Left ventricle myocardium inferior (tissue), 1 donor: ENCODE measurements at regions not wholly inside any gene's neighbourhood (a gene's known extent, or its start where the extent isn't known, plus 50 kb on each side); places are given as distances from the start of the nearest gene placed in this dataset.

Source experiments
- DNase-seq: peaks from one replicate; pipeline ENCODE4 v3.0.0-alpha.2; 2020
- H3K27ac ChIP-seq: fragments of 200-600 bp; replicated peaks from 2 replicates; pipeline ENCODE4 v1.8.0; 2021
- H3K27me3 ChIP-seq: fragments of 200-600 bp; 2 replicates; pipeline ENCODE4 v1.8.0; 2021; ENCODE audit warnings: low read depth
- H3K36me3 ChIP-seq: fragments of 200-600 bp; 2 replicates; pipeline ENCODE4 v1.8.0; 2021
- H3K4me1 ChIP-seq: fragments of 200-600 bp; 2 replicates; pipeline ENCODE4 v1.8.0; 2021
- H3K4me3 ChIP-seq: fragments of 200-600 bp; 2 replicates; pipeline ENCODE4 v1.8.0; 2021; ENCODE audit warnings: mild to moderate bottlenecking, moderate library complexity
- H3K9me3 ChIP-seq: fragments of 200-600 bp; replicated peaks from 2 replicates; pipeline ENCODE4 v1.8.0; 2021
- intact Hi-C: fragments of 100-400 bp; cut with micrococcal nuclease; formaldehyde crosslinking; loops from one replicate; pipeline ENCODE4 v1.11.0; 2022
- TF ChIP-seq, protein P1 (sequence below): fragments of 200-600 bp; IDR thresholded peaks from 2 replicates; pipeline ENCODE4 v1.8.0; 2021; ENCODE audit warnings: antibody characterized with exemption, mild to moderate bottlenecking, borderline replicate concordance
- donor health status: DM: no; HTN: yes; CAD: no; lungs with severe emphysema.

DNA sequence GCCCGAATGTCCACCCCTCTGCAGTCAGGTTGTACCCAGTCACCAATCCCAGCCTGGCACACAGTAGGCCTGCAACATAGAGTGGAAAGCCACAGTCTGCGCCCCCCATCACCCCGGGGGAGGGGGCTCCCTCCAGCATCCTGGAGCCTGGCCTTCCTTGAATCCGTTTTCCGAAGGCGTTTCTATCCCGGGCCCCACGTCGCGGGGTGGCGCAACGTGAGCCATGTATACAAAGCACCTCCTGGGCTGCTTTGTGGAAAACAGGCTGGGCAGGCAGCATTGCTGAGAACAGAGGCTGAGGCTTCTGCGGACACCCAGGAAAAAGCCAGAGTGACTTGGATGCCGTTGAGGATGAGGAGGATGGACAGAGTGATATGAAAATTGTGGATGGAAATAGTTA lies 103.3 kb upstream of the USP29 start:
- no peaks in the 10 kb centered on the region for H3K36me3 ChIP-seq
- intact Hi-C loops = no loop called here
- DNase-seq = no peak
- H3K27ac ChIP-seq = no peak overlapping the region
- no peak overlapping the region for H3K4me3 ChIP-seq
- TF ChIP-seq, protein P1, sequence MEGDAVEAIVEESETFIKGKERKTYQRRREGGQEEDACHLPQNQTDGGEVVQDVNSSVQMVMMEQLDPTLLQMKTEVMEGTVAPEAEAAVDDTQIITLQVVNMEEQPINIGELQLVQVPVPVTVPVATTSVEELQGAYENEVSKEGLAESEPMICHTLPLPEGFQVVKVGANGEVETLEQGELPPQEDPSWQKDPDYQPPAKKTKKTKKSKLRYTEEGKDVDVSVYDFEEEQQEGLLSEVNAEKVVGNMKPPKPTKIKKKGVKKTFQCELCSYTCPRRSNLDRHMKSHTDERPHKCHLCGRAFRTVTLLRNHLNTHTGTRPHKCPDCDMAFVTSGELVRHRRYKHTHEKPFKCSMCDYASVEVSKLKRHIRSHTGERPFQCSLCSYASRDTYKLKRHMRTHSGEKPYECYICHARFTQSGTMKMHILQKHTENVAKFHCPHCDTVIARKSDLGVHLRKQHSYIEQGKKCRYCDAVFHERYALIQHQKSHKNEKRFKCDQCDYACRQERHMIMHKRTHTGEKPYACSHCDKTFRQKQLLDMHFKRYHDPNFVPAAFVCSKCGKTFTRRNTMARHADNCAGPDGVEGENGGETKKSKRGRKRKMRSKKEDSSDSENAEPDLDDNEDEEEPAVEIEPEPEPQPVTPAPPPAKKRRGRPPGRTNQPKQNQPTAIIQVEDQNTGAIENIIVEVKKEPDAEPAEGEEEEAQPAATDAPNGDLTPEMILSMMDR = no peak
- no peaks in the 10 kb centered on the region for H3K9me3 ChIP-seq
- peaks cover 27% of the 10 kb centered on the region for H3K27me3 ChIP-seq
- no peaks in the 10 kb centered on the region for H3K4me1 ChIP-seq

DNA sequence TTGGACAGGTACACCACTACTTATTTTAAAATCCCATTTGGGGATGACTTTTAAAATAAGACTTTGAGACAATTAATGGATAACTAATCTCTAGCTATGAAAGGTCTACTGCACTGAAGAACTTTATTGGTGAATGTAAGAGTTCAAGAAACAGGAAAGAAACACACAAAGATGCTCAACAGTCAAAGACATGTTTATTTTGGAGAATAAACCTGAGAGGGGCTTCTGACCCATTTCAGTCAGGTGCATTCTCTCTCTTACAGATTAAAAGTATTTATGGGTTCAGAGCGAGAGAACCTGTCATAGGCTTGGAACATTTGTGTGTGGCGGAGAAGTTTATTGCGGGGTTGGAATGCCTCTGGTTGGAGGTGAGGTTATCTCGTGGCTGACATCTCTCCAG lies 94.3 kb upstream of the USP29 start:
- Histone ChIP-seq H3K4me1 (no peaks in the 10 kb centered on the region), H3K36me3 (no peaks in the 10 kb centered on the region), H3K27me3 (peaks cover 26% of the 10 kb centered on the region), H3K9me3 (peaks cover 36% of the 10 kb centered on the region), H3K27ac (no peak overlapping the region), H3K4me3 (no peak overlapping the region)
- DNase-seq = no peak
- TF ChIP-seq, protein P1 = no peak
- intact Hi-C loops = no loop called here

DNA sequence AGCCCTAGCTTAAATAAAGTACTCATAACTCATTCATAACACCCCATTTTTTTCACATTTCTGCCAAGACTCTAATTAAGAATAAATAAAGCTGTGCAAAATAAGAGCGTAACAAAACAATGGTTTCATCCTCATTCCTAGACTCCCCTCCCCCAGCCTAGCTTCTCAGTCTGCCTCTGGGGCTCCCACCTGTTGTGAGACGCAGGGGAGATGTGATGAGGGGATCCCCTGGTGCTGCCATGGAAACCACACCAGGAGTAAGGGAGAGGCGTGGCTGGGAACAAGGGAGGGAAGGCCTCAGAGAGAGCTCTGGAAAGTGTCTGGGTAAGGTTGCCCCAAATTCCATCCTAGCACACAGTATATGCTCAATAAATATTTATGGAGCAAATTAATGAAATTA lies 93.3 kb upstream of the USP29 start:
- Histone ChIP-seq H3K9me3 (peaks cover 36% of the 10 kb centered on the region), H3K27me3 (peaks cover 26% of the 10 kb centered on the region), H3K27ac (no peak overlapping the region), H3K4me1 (no peaks in the 10 kb centered on the region), H3K4me3 (no peak overlapping the region), H3K36me3 (no peaks in the 10 kb centered on the region)
- intact Hi-C loops = no loop called here
- DNase-seq = no peak
- TF ChIP-seq, protein P1 = no peak

DNA sequence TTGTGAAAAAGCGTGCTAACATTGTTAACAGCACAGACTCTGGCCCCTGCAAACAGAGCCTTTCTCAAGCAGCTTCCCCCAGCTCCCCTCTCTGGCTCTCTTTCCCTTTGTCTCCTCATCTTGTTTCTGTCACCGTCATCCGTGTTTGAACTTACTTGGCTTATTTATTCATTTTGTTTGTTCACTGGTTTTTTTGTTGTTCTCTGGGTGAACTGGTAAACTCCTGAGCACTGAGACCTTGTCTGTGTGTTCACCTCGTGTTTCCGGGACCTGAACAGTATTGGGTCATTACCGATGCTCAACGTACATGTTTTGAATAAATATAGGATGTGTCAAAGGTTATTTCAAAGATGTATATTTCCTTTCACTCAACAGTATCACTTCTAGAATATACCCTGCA lies 92.4 kb upstream of the USP29 start:
- Histone ChIP-seq H3K4me3 (no peak overlapping the region), H3K4me1 (no peaks in the 10 kb centered on the region), H3K27ac (no peak overlapping the region), H3K9me3 (peaks cover 36% of the 10 kb centered on the region), H3K27me3 (peaks cover 24% of the 10 kb centered on the region), H3K36me3 (no peaks in the 10 kb centered on the region)
- no peak for DNase-seq
- intact Hi-C loops = no loop called here
- TF ChIP-seq, protein P1 = no peak

DNA sequence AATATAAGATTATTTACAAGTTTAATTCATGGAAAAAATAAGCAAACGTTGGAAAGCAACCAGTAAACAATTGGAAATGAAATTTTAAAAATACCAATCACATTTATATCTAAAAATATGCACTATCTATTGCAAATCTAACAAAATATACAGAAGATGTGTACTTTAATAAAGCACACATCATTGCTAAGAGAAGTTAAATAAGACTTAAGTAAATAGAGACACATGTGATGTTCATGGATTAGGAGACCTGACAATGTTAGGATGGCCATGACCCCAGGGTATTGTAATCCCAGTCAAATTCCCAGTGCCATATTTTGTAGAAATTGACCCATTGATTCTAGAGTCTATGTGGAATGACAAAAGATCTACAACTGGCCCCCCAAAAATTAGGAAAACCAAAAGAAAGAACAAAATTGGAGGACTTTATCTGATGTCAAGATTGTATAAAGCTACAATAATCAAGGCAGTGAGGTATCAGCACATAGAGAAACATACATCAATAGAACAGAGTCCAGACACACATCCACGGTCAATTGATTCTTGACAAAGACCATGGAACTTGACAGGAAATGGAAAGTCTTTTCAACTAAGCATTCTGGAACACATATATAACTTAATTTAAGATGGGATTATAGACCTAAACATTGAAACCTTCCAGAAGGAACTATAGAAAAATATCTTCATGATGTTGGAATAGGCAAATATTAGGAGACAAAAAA lies 90.8 kb upstream of the USP29 start:
- no peak overlapping the region for H3K27ac ChIP-seq
- intact Hi-C loops = no loop called here
- DNase-seq = no peak
- no peaks in the 10 kb centered on the region for H3K4me1 ChIP-seq
- H3K9me3 ChIP-seq = peaks cover 36% of the 10 kb centered on the region
- no peak overlapping the region for H3K4me3 ChIP-seq
- TF ChIP-seq, protein P1 = no peak
- H3K27me3 ChIP-seq = peaks cover 9% of the 10 kb centered on the region
- no peaks in the 10 kb centered on the region for H3K36me3 ChIP-seq

DNA sequence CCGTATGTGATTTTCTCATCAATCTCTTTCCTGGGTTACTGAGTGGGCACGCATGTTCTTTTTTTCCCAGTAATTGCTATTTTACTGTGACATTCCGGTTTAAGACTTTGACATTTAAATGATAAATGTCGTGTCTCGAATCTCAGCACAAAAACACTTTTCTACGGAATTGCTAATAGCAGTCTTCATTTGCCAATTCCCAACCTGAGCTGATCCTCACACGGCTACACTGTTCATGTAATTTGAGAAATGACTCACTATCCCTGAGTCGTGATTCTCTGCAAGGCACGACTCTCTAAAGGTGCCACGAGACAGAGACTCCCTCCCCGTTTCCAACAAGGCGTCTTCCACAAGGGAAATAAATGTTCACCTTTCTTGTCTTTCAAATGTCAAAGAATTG lies 88.7 kb upstream of the USP29 start:
- Histone ChIP-seq H3K4me3 (no peak overlapping the region), H3K36me3 (no peaks in the 10 kb centered on the region), H3K27ac (no peak overlapping the region), H3K4me1 (no peaks in the 10 kb centered on the region), H3K27me3 (no peaks in the 10 kb centered on the region), H3K9me3 (peaks cover 21% of the 10 kb centered on the region)
- TF ChIP-seq, protein P1 = no peak
- intact Hi-C loops = no loop called here
- no peak for DNase-seq
